ENCODE measurements at regions not wholly inside any gene's neighbourhood (a gene's known extent, or its start where the extent isn't known, plus 50 kb on each side); places are given as distances from the start of the nearest gene placed in this dataset.

DNA sequence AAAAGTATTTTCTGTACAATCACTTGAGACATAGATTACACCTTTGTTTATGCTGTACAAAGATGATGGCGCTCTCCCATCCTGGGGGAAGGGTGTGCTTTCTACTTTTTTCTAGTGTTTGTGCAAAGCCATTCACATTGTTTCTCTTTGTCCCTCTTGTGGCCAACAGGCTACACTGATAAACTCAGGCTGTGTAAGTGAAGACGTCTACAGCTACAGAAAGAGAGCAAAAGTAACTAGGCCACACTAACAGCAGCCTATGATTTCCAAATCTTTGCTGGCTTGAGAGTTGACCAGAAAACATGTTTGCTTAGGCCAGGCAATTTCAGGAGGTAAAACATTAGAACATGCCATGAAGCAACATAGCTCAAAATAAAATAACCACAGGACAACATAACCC, 75.1 kb downstream of the FOXB1 start:
- TF ChIP-seq PATZ1 (CRISPR knock-in tag; IDR thresholded peaks at IDR 0.05; ENCODE audit: borderline replicate concordance) (no peak), ZNF70 (CRISPR knock-in tag; IDR thresholded peaks at IDR 0.05) (no peak), TOX (CRISPR knock-in tag; IDR thresholded peaks at IDR 0.05; ENCODE audit: borderline replicate concordance) (no peak), OSR1 (CRISPR knock-in tag; IDR thresholded peaks at IDR 0.05) (no peak)
